ENCODE measurements at regions not wholly inside any gene's neighbourhood (a gene's known extent, or its start where the extent isn't known, plus 50 kb on each side); places are given as distances from the start of the nearest gene placed in this dataset.

- Mint-ChIP-seq H3K36me3 (ENCODE audit: unreplicated experiment) (no peaks in the 10 kb centered on the region), H3K27ac (ENCODE audit: unreplicated experiment) (no peak overlapping the region), H3K4me3 (ENCODE audit: unreplicated experiment) (no peak overlapping the region), H3K9me3 (ENCODE audit: unreplicated experiment) (peaks cover 11% of the 10 kb centered on the region), H3K27me3 (ENCODE audit: unreplicated experiment) (no peaks in the 10 kb centered on the region), H3K4me1 (ENCODE audit: unreplicated experiment) (no peaks in the 10 kb centered on the region)
- TF ChIP-seq, protein P1, sequence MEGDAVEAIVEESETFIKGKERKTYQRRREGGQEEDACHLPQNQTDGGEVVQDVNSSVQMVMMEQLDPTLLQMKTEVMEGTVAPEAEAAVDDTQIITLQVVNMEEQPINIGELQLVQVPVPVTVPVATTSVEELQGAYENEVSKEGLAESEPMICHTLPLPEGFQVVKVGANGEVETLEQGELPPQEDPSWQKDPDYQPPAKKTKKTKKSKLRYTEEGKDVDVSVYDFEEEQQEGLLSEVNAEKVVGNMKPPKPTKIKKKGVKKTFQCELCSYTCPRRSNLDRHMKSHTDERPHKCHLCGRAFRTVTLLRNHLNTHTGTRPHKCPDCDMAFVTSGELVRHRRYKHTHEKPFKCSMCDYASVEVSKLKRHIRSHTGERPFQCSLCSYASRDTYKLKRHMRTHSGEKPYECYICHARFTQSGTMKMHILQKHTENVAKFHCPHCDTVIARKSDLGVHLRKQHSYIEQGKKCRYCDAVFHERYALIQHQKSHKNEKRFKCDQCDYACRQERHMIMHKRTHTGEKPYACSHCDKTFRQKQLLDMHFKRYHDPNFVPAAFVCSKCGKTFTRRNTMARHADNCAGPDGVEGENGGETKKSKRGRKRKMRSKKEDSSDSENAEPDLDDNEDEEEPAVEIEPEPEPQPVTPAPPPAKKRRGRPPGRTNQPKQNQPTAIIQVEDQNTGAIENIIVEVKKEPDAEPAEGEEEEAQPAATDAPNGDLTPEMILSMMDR (IDR thresholded peaks at IDR 0.05), result no peak
- no peak for DNase-seq (ENCODE audit: extremely low spot score, unreplicated experiment)
Observed at GRCh38 chr6:1201547-1202200, 110.2 kb upstream of the FOXQ1 start.

DNA sequence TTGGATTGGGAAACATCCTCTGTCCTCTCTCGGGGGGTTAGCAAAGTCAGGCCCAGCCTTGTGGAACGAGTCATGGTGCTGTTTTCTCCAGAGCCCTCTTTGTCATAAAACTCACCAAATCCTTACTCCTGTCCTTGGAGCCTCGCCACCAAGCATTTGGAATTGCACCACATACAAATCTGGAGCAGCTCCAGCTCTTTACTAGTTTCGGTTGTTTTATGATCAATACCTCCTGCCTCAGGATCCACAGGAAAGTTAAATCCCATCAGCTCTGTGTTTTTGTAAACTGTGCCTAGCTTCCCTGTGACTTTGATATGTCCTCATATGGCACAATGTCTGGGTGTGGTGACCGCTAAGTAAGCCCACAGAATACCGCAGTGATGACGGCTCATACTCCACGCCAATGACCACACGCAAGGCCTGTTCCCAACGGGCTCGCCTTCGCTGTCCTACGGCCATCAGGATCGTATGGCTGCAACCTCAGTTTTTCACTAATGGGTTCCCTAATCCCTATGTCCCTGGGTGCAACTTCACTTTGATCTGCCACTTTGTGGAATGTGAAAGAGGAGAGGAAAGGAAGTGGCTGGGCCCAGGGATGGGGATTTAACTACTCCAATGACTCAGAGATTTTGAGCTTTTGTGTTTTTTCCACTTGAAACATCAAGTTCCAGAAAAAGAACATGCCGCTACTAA, 111.3 kb upstream of the FOXQ1 start:
- H3K27ac Mint-ChIP-seq (ENCODE audit: unreplicated experiment), result no peak overlapping the region
- H3K36me3 Mint-ChIP-seq (ENCODE audit: unreplicated experiment), result no peaks in the 10 kb centered on the region
- no peak for DNase-seq (ENCODE audit: extremely low spot score, unreplicated experiment)
- peaks cover 19% of the 10 kb centered on the region for H3K9me3 Mint-ChIP-seq (ENCODE audit: unreplicated experiment)
- H3K4me1 Mint-ChIP-seq (ENCODE audit: unreplicated experiment), result no peaks in the 10 kb centered on the region
- no peaks in the 10 kb centered on the region for H3K27me3 Mint-ChIP-seq (ENCODE audit: unreplicated experiment)
- TF ChIP-seq, protein P1 (IDR thresholded peaks at IDR 0.05), result no peak
- no peak overlapping the region for H3K4me3 Mint-ChIP-seq (ENCODE audit: unreplicated experiment)

DNA sequence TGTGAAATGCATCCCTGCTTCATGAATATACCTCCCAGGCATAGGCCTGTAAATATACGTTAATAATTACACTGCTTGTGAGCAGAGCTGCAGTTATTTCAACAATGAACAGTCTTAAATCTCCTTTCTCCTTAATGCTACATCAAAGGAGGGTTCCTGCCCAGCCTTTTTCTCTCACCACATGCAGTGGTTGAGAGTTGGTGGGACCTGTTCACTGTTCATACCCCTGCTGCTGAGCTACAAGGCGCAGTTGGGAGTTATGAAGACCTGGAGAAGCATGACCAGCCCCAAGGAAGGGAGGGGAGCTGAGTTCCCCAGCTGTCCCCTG, 111.9 kb upstream of the FOXQ1 start:
- peaks cover 23% of the 10 kb centered on the region for H3K9me3 Mint-ChIP-seq (ENCODE audit: unreplicated experiment)
- TF ChIP-seq, protein P1 (IDR thresholded peaks at IDR 0.05), result no peak

GRCh38 chr6:1197309-1197708, 114.6 kb upstream of the FOXQ1 start:
- Mint-ChIP-seq H3K36me3 (ENCODE audit: unreplicated experiment) (no peaks in the 10 kb centered on the region), H3K4me1 (ENCODE audit: unreplicated experiment) (no peaks in the 10 kb centered on the region), H3K27ac (ENCODE audit: unreplicated experiment) (no peak overlapping the region), H3K27me3 (ENCODE audit: unreplicated experiment) (no peaks in the 10 kb centered on the region), H3K9me3 (ENCODE audit: unreplicated experiment) (peaks cover 33% of the 10 kb centered on the region), H3K4me3 (ENCODE audit: unreplicated experiment) (no peak overlapping the region)
- TF ChIP-seq, protein P1 (IDR thresholded peaks at IDR 0.05), result no peak
- no peak for DNase-seq (ENCODE audit: extremely low spot score, unreplicated experiment)

More for the DNA sequence above, 111.9 kb upstream of the FOXQ1 start:
- H3K4me1 Mint-ChIP-seq (ENCODE audit: unreplicated experiment), result no peaks in the 10 kb centered on the region
- no peak overlapping the region for H3K27ac Mint-ChIP-seq (ENCODE audit: unreplicated experiment)
- no peaks in the 10 kb centered on the region for H3K27me3 Mint-ChIP-seq (ENCODE audit: unreplicated experiment)
- no peak overlapping the region for H3K4me3 Mint-ChIP-seq (ENCODE audit: unreplicated experiment)
- no peaks in the 10 kb centered on the region for H3K36me3 Mint-ChIP-seq (ENCODE audit: unreplicated experiment)
- DNase-seq (ENCODE audit: extremely low spot score, unreplicated experiment), result no peak

DNA sequence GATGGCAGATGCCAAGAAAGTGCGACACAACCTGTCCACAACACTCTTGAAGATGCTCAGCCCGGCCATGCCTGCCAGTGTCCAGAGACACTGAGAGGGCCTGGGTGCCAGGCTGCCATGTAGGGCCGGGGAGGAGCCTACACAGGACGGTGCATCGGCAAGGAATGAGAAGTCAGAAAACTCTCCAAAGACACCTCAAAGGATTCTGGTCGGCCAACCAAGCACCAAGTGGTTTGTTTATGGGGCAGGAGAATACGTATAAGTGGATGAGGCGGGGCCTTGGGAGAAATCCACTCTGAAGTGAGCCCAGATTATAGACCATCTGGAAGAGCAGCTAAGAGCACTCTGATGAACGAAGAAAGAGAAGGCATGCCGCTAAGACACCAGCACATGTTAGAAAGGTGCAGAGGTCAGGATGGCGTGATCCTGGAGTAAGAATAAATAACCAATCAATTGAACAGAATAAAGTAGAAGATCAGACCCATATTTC, 120.7 kb upstream of the FOXQ1 start:
- TF ChIP-seq, protein P1 (IDR thresholded peaks at IDR 0.05), result no peak
- H3K27me3 Mint-ChIP-seq (ENCODE audit: unreplicated experiment), result no peaks in the 10 kb centered on the region
- H3K4me1 Mint-ChIP-seq (ENCODE audit: unreplicated experiment), result no peaks in the 10 kb centered on the region
- no peak overlapping the region for H3K4me3 Mint-ChIP-seq (ENCODE audit: unreplicated experiment)
- H3K27ac Mint-ChIP-seq (ENCODE audit: unreplicated experiment), result no peak overlapping the region
- peaks cover 20% of the 10 kb centered on the region for H3K9me3 Mint-ChIP-seq (ENCODE audit: unreplicated experiment)
- no peak for DNase-seq (ENCODE audit: extremely low spot score, unreplicated experiment)
- no peaks in the 10 kb centered on the region for H3K36me3 Mint-ChIP-seq (ENCODE audit: unreplicated experiment)

Measured in osteocyte (in vitro differentiated cells).